ENCODE measurements at regions not wholly inside any gene's neighbourhood (a gene's known extent, or its start where the extent isn't known, plus 50 kb on each side); places are given as distances from the start of the nearest gene placed in this dataset.

DNA sequence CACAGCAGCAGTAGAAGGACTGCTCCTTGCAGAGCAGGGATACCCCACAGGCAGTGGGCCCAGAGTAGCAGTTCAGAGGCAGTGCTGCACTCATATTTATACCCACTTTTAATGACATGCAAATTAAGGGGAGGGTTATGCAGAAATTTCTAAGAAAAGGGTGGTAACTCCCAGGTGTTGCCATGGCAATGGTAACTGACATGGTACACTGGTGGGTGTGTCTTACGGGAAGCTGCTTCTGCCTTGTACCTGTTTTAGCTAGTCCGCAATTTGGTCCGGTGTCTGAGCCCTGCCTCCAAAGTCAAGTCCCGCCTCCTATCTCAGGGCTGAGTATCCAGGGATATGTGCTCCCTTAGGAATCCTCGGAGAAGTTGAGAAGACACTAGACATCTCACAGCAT, 79.2 kb upstream of the UQCRFS1 start:
- intact Hi-C loops (cut with DNase I): no loop called here
- Histone ChIP-seq H3K27me3 (no peaks in the 10 kb centered on the region), H3K27ac (no peak overlapping the region), H3K4me3 (no peak overlapping the region), H3K9me3 (no peaks in the 10 kb centered on the region), H3K36me3 (no peaks in the 10 kb centered on the region), H3K4me1 (no peaks in the 10 kb centered on the region)
- 33% methylated on average over 2 of the region's 5 CpGs for WGBS (ENCODE audit: insufficient coverage, low coverage, low lambda C conversion rate, missing lambda C conversion rate)
- ATAC-seq: no peak
- peak in 1 of 3 donors; percentile 16 for DNase-seq
- TF ChIP-seq, protein P1, sequence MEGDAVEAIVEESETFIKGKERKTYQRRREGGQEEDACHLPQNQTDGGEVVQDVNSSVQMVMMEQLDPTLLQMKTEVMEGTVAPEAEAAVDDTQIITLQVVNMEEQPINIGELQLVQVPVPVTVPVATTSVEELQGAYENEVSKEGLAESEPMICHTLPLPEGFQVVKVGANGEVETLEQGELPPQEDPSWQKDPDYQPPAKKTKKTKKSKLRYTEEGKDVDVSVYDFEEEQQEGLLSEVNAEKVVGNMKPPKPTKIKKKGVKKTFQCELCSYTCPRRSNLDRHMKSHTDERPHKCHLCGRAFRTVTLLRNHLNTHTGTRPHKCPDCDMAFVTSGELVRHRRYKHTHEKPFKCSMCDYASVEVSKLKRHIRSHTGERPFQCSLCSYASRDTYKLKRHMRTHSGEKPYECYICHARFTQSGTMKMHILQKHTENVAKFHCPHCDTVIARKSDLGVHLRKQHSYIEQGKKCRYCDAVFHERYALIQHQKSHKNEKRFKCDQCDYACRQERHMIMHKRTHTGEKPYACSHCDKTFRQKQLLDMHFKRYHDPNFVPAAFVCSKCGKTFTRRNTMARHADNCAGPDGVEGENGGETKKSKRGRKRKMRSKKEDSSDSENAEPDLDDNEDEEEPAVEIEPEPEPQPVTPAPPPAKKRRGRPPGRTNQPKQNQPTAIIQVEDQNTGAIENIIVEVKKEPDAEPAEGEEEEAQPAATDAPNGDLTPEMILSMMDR (IDR thresholded peaks at IDR 0.05): no peak
- no peak for TF ChIP-seq POLR2A (IDR thresholded peaks at IDR 0.05)

DNA sequence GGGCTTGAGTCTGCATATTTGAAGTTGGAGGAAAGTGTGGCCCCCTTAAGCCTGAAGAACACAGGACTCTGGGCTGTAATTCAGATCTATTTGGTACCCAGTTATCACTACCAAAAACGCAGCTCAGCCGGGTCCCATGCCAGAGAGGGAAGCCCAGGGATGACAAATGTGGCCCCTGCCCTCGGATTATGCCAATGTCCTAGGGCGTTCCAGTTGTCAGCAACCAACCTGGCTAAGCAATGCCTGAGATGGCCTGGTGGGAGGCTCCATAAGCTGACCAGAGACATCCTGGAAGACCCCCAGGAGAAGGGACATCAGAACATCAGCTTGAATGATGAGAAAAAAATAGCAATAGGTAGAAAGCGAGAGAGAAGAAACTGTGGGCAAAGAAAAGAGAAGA, 79.6 kb upstream of the UQCRFS1 start:
- H3K4me1 ChIP-seq: no peaks in the 10 kb centered on the region
- H3K27ac ChIP-seq: no peak overlapping the region
- TF ChIP-seq POLR2A (IDR thresholded peaks at IDR 0.05): no peak
- TF ChIP-seq, protein P1 (IDR thresholded peaks at IDR 0.05): no peak
- no peaks in the 10 kb centered on the region for H3K36me3 ChIP-seq
- H3K4me3 ChIP-seq: no peak overlapping the region
- H3K9me3 ChIP-seq: no peaks in the 10 kb centered on the region
- no peaks in the 10 kb centered on the region for H3K27me3 ChIP-seq
- DNase-seq (peak in 1 of 3 donors; percentile 22), ATAC-seq (no peak)
- 52% methylated on average over 5 of the region's 5 CpGs for WGBS (ENCODE audit: insufficient coverage, low coverage, low lambda C conversion rate, missing lambda C conversion rate)
- intact Hi-C loops (cut with DNase I): no loop called here

DNA sequence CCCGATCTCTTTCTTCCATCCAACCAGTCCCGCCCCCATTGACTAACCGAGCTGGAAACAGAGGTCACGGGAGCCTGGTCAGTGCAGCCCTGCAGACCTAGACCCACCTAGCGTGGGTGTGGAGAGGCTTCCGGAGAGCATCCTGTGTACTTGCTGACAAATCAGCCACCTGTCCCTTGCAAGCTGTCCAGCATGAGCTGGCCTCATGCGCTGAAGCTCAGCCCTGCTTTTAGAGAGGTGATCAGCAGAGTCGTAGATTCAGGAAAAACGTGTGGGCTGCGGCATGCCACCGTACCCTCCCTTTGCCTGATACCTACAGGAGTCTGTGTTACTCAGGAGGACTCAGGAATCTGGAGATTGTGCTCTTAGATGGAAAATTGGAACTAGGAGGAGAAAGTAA, 80.3 kb upstream of the UQCRFS1 start:
- no peak for TF ChIP-seq POLR2A (IDR thresholded peaks at IDR 0.05)
- TF ChIP-seq, protein P1 (IDR thresholded peaks at IDR 0.05): no peak
- ATAC-seq (no peak), DNase-seq (no peak)
- Histone ChIP-seq H3K36me3 (no peaks in the 10 kb centered on the region), H3K4me1 (no peaks in the 10 kb centered on the region), H3K27me3 (no peaks in the 10 kb centered on the region), H3K27ac (no peak overlapping the region), H3K9me3 (no peaks in the 10 kb centered on the region), H3K4me3 (no peak overlapping the region)
- intact Hi-C loops (cut with DNase I): no loop called here
- 38% methylated on average over 7 of the region's 11 CpGs for WGBS (ENCODE audit: insufficient coverage, low coverage, low lambda C conversion rate, missing lambda C conversion rate)

DNA sequence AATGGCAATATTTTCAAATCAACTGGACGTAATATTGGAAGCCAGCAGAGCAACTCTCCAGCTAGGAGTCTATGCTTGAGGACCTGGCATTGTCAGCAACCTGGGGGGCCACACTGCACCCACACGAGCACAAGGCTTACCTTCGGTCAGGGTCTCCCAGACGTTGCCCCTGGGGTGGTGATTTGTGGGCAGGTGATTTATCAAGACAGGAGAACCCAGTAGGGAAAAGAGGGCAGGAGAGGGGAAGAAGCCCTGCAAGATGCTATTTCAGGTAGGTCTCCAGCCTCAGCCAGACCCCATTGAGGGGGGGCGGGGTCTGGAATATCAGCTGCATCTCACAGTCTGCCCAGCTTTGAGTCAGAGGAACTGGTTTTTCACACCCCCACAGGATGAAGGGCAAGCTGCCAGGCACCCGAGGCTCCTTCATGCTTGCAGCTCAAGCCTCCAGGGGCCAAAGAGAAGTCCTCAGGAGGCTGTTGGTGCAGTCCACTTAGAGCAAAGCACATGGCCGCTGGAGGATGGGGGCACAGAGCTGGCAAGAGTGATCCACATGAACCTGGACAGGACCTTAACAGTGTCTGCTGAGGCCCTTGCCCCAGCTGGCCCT, 80.9 kb upstream of the UQCRFS1 start:
- ATAC-seq (no peak), DNase-seq (no peak)
- Histone ChIP-seq H3K9me3 (no peaks in the 10 kb centered on the region), H3K36me3 (no peaks in the 10 kb centered on the region), H3K27me3 (no peaks in the 10 kb centered on the region), H3K4me3 (no peak overlapping the region), H3K27ac (no peak overlapping the region), H3K4me1 (no peaks in the 10 kb centered on the region)
- intact Hi-C loops (cut with DNase I): no loop called here
- TF ChIP-seq, protein P1 (IDR thresholded peaks at IDR 0.05): no peak
- no peak for TF ChIP-seq POLR2A (IDR thresholded peaks at IDR 0.05)
- whole genome bisulfite sequencing (ENCODE audit: insufficient coverage, low coverage, low lambda C conversion rate, missing lambda C conversion rate): 20% methylated on average over 1 of the region's 7 CpGs

All from right lobe of liver (tissue), 6 donors.